Iris pigment epithelial cell (primary cell): ENCODE measurements at regions not wholly inside any gene's neighbourhood (a gene's known extent, or its start where the extent isn't known, plus 50 kb on each side); places are given as distances from the start of the nearest gene placed in this dataset.

Experiments
- DNase-seq: peaks from one replicate; pipeline ENCODE4 v3.0.0-alpha.2; 2011; ENCODE audit warnings: low read depth

- DNase-seq = no peak
Observed at GRCh38 chr20:10806539-10806938, 132.7 kb upstream of the JAG1 start.

GRCh38 chr20:10807013-10807412, 133.2 kb upstream of the JAG1 start:
- no peak for DNase-seq

DNA sequence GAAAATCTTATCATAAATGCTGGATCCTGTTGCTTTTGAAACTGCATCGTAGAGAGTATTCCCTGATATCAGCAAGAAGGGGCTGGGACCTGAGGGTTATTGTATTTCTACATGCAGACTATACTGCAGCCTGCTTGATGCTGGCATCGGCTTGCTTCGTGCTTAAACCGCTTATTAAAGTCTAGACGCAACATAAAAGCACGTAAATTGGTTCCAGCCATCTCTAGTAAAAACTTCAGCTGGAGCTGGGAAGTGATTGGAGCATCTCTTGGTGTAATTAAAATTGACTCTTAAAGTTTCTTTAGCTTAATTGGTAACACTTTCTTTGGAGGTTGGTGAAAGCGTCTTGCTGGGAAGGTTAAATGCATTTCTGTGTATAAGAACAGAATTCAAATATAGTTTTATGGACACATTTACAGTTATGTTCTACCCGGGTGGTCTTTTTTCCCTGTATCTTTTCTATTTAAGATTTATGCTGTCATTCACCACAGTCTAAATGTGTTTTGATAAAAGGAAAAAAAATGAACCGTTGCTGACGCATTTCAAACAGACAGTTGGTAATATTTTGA, 139.0 kb upstream of the JAG1 start:
- no peak for DNase-seq

DNA sequence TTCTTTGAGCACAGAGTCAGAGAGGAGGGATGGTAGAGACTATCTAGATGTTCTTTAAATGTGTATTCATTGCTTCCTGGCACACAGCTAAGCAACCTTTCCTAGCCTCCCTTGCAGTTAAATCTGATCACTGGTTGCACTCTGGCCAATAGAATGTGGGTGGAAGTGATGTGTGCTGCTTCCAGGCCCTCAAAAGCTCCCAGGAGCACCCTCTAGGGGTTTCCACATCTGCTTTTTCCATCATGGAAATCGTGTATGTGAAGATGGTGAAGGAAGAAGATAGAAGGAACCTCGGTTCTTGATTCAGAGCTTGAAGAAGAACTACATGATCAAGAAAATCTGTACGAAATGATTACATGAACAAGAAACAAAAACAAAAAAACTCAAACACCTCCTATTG, 149.8 kb upstream of the JAG1 start:
- DNase-seq = no peak

DNA sequence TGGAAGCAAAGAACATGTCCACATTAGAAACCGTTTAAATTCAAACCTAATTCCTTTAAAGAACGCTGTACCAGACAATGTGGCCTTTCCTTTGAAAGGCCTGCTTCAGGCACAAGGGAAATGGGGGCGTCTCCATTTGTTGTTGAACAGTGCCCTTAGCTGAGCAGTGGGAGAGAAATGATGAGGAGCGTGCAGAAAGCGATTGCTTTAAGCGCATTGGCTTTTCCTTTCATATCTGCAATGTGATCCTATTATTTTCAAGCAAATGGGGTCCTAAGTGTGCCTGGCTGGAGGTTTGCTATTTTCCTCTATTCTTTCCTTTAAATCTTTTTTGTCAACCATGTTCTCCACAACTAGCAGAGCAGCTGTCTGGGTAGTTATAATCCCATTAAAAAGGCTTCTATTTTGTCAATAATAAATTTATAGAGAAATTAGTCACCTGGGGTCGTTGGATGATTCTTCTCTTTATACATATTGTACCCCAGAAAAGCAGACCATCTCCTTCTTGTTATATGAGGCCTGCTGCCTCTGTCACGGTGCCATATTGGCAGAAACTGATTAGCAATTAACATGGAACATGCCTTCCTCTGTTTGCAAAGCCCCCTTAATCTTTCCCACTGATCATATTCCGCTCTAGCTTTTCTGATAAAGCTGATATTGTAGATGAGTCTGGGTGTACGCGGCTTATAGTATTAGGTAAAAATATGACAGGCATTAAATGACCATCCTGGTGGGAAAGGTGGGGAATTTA, 151.1 kb upstream of the JAG1 start:
- DNase-seq = no peak

GRCh38 chr20:10826111-10826510, 152.3 kb upstream of the JAG1 start:
- no peak for DNase-seq

DNA sequence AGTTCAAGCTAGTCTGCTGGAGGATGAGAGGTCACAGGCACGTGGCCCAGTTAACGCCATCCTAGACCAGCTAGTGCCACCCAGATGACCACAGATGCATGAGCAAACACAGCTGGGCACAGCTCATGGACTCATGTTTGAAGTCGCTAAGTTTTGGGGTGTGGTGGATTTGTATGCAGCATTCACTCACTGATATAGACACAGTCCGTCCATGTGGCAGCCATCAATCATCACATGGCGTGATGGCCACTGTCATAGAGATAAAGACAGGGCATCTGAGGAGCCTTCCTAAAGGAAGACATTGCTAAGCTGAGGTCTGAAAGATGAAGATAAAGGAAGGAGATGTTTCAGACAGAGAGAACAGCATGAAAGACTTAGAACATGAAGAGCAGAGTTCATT, 154.4 kb upstream of the JAG1 start:
- no peak for DNase-seq

DNA sequence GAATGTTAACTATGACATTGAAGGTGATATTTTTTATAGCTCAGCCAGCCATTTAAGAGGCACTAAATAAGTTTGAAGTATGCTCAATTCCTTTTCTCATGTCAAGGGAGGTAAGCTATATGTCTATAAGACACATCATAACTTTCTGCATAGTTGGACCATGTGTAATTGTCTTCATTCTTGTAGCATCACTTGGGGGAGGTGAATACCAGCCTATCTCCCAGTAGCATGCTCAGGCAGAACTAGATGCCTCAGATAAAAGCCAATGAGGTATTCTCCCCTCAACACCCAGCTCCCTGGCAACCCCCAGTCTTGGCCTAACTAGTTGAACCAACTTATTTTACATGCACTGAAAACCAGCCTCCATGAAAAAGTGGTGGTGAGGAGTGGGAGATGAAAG, 158.3 kb upstream of the JAG1 start:
- peak; percentile 36 for DNase-seq

GRCh38 chr20:10837901-10838300, 164.1 kb upstream of the JAG1 start:
- DNase-seq = peak; percentile 15

DNA sequence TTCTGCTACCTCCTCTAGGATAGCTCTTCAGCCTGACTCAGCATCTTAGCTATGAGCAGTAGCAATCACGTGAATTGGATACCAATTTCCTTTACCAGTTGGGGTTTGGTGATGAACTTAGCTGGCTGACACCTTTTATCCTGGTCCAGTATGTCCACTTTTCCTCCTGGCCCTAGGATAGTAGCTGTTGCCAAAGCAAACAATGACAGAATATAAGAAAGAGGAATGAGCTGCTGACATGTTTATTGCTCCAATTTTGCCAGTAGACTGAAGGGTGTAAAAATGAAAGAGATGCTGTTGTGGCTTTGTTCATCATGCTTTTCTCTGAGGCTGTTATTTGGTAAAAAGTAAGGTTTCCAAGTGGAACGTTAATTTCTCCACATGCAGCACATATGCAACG, 168.3 kb upstream of the JAG1 start:
- DNase-seq = no peak

GRCh38 chr20:10843146-10843711, 169.4 kb upstream of the JAG1 start:
- DNase-seq = no peak

- DNase-seq = no peak
Observed at GRCh38 chr20:10846766-10847165, 173.0 kb upstream of the JAG1 start.

- DNase-seq = peak; percentile 96
Observed at GRCh38 chr20:10848810-10849370, 175.1 kb upstream of the JAG1 start.

GRCh38 chr20:10853176-10853575, 179.4 kb upstream of the JAG1 start:
- DNase-seq = peak; percentile 26

GRCh38 chr20:10853731-10854130, 179.9 kb upstream of the JAG1 start:
- DNase-seq = no peak

DNA sequence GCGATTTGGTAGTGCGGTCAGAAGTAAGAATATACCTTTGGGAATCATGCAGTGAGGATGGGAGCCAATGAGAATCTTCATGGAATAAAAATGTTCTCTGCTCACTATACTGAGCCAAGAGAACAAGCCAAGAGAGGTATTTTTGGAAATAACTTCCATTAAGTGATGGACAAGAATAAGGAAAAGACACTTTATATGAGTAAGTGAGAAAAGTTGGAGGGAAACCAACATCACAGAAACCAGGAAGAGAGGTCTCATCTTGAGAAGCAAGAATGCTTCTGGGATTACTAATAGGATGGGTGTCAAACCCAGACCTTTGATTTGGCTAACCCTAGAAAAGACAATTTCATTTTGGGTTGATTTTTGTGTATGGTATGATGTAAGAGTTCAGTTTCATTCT, 181.2 kb upstream of the JAG1 start:
- peak; percentile 15 for DNase-seq

DNA sequence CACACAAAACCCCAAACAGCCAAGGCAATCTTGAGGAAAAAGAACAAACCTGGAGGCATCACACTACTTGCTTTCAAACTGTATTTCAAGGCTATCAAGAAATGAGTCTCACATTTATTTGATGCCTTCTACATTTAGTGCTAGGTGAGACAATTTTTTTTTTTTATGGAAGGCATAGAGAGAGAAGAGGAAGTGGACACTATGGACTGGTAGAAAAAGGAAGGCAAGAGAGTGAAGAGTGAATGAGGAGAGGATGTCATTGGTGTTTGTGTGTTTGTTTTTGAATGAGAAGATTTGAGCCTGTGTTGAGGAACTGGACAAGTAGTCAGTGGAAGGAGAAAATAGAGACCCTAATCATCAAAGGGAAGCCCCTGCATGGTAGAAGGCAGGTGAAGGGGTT, 182.0 kb upstream of the JAG1 start:
- DNase-seq = no peak

DNA sequence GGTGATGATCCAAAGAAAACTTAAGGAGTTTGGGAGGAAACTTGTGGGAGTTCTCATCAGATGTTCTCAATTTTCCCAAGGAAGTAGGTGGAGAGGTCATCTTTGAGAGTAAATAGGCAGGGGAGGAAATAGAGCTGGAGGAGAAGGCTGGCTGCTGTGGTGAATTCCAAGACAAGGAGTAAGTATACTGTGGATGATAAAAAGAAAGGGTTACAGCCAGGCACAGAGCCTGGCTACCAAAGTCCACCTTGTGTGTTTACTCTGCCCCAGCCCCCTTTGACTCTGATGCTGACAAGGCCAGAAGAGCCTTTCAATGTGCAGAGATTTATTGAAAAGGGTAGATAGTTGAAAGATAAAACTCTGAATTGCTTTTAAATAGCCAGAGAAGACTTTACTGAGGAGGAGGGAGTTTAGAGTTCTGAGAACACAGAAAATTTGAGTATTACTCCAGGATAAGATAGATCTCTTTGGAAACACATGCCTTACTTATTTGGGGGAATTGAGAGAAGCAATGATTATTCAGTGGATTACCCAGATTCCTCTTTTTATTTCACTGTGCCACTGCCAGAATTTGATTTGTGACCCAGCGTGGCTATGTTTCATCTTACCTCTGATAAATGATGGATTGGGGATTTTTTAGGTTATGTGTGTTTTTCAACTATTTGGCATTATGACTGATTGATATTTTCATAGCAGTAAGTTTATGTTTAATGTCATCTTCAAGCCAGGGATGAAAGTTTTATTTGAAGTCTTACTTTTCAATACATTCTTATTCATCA, 182.6 kb upstream of the JAG1 start:
- DNase-seq = no peak

GRCh38 chr20:10857352-10858070, 183.7 kb upstream of the JAG1 start:
- DNase-seq = peak; percentile 89

GRCh38 chr20:10861090-10861489, 187.3 kb upstream of the JAG1 start:
- DNase-seq = peak; percentile 95

DNA sequence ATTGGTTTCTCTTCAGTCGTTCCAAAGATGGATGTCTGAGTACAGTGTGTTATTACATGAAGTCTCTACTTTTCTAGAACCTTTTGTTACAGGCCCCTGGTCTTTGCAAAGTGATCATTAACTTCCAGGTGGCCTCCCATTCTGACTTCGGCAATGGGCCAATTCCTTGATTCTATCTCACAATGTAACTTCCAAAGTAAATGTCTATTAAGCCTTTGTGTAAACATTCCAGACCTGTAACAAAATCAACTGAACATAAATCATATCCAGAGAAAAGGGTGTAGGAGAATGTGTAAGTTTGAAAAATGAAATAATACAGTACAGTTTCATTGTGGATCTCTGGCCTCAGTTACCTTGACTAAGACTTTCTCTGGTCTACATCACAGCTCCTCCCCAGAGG, 187.8 kb upstream of the JAG1 start:
- DNase-seq = peak; percentile 42
